ENCODE measurements at regions not wholly inside any gene's neighbourhood (a gene's known extent, or its start where the extent isn't known, plus 50 kb on each side); places are given as distances from the start of the nearest gene placed in this dataset.

DNA sequence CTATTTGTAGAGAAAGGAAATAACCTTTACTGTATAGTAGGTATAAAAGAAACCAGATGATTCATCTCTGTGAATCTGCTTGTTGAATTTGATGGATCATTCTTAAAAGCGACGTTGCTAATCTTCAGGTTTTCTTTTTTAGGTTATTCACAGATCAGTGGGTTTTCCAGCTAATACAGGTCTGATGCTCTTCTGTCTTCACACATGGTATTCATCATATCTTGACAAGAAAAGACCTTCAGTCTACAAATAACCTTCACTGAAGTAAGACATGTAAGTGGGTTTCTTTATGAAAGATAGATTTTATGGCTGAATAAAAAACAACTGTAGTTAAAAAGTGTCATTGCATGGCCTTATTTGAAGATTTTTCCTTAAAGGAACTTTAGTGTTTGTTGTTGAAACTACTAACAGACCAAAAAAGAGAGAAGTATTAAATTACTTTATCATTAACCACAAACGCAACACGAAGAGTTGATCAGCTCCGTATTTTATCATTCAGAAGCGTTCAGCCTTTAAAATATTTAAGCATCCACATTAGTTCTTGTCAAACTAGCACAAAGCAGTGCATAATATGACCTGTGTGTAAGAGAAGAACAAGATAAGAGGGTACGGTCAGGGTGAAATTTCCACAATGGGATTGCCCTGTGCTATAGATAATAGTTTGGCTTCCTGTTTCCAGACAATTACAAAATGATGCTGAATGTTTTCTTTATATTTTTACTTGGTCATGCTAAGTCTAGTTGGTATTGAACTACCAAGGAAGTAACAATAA, 299.5 kb downstream of the MZT1 start:
- TF ChIP-seq POLR2A (IDR thresholded peaks at IDR 0.05; ENCODE audit: low read length), result no peak
- TF ChIP-seq GATA1 (IDR thresholded peaks at IDR 0.05; ENCODE audit: low read depth, low read length), result no peak

Measured in erythroblast (primary cell).